8988T (cell line): ENCODE measurements at regions not wholly inside any gene's neighbourhood (a gene's known extent, or its start where the extent isn't known, plus 50 kb on each side); places are given as distances from the start of the nearest gene placed in this dataset.

ENCODE experiments used
- DNase-seq: peaks from one replicate; pipeline ENCODE4 v3.0.0; 2011

GRCh38 chr5:144582066-144582465, 411.4 kb downstream of the KCTD16 start:
- no peak for DNase-seq

GRCh38 chr5:144581044-144581443, 410.4 kb downstream of the KCTD16 start:
- no peak for DNase-seq

GRCh38 chr5:144577676-144578075, 407.0 kb downstream of the KCTD16 start:
- no peak for DNase-seq

GRCh38 chr5:144575736-144576135, 405.1 kb downstream of the KCTD16 start:
- no peak for DNase-seq

GRCh38 chr5:144567421-144567780, 396.7 kb downstream of the KCTD16 start:
- no peak for DNase-seq

- no peak for DNase-seq
Observed at GRCh38 chr5:144566747-144567420, 396.2 kb downstream of the KCTD16 start.

GRCh38 chr5:144549580-144549979, 378.9 kb downstream of the KCTD16 start:
- no peak for DNase-seq

- no peak for DNase-seq
Observed at GRCh38 chr5:144548936-144549335, 378.3 kb downstream of the KCTD16 start.

GRCh38 chr5:144547098-144547499, 376.4 kb downstream of the KCTD16 start:
- DNase-seq, result no peak

- no peak for DNase-seq
Observed at GRCh38 chr5:144538845-144539244, 368.2 kb downstream of the KCTD16 start.
